ENCODE measurements at regions not wholly inside any gene's neighbourhood (a gene's known extent, or its start where the extent isn't known, plus 50 kb on each side); places are given as distances from the start of the nearest gene placed in this dataset.

- no peaks in the 10 kb centered on the region for H3K4me1 ChIP-seq
- TF ChIP-seq POLR2A (IDR thresholded peaks at IDR 0.05) = no peak
- TF ChIP-seq CTCF (IDR thresholded peaks at IDR 0.05 in 4 of 5, conservative IDR thresholded peaks at IDR 0.05 in 1 of 5) = no peak
Observed at GRCh38 chr14:71415404-71415690, 508.1 kb downstream of the PCNX1 start.

DNA sequence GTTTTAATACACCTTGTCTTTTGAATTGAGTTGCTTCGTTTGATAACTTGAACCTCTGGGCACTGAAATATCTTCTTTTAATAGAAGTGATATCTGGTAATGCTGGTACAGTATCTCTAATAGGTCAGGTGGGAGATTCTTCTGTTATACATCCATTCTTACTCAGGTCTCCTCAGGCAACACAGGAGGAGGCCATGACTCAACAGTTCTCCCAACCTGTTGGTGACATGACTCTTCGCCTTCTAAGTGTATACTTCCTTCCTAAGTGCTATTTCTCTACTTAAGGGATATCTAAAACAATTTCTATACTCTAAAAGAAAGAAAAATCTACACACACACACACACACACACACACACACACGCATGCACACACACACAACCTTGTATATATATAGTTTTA, 509.1 kb downstream of the PCNX1 start:
- Histone ChIP-seq H3K4me3 (no peak overlapping the region), H3K9me3 (no peaks in the 10 kb centered on the region), H3K36me3 (no peaks in the 10 kb centered on the region), H3K27ac (no peak overlapping the region), H3K4me1 (no peaks in the 10 kb centered on the region), H3K27me3 (no peaks in the 10 kb centered on the region)
- no peak for ATAC-seq
- DNase-seq = no peak
- in situ Hi-C loops (cut with MboI; ENCODE audit: low sequenced_read_pairs in 4 of 4) = no loop called here
- TF ChIP-seq POLR2A (IDR thresholded peaks at IDR 0.05) (no peak), CTCF (IDR thresholded peaks at IDR 0.05 in 4 of 5, conservative IDR thresholded peaks at IDR 0.05 in 1 of 5) (no peak)
- intact Hi-C loops (cut with DNase I; ENCODE audit: low total_unique reads) = no loop called here

More at GRCh38 chr14:71415404-71415690, 508.1 kb downstream of the PCNX1 start:
- no peak overlapping the region for H3K4me3 ChIP-seq
- no peak for DNase-seq
- no peaks in the 10 kb centered on the region for H3K36me3 ChIP-seq
- in situ Hi-C loops (cut with MboI; ENCODE audit: low sequenced_read_pairs in 4 of 4) = no loop called here
- no peak overlapping the region for H3K27ac ChIP-seq
- intact Hi-C loops (cut with DNase I; ENCODE audit: low total_unique reads) = no loop called here
- H3K9me3 ChIP-seq = no peaks in the 10 kb centered on the region
- no peaks in the 10 kb centered on the region for H3K27me3 ChIP-seq
- ATAC-seq = no peak

DNA sequence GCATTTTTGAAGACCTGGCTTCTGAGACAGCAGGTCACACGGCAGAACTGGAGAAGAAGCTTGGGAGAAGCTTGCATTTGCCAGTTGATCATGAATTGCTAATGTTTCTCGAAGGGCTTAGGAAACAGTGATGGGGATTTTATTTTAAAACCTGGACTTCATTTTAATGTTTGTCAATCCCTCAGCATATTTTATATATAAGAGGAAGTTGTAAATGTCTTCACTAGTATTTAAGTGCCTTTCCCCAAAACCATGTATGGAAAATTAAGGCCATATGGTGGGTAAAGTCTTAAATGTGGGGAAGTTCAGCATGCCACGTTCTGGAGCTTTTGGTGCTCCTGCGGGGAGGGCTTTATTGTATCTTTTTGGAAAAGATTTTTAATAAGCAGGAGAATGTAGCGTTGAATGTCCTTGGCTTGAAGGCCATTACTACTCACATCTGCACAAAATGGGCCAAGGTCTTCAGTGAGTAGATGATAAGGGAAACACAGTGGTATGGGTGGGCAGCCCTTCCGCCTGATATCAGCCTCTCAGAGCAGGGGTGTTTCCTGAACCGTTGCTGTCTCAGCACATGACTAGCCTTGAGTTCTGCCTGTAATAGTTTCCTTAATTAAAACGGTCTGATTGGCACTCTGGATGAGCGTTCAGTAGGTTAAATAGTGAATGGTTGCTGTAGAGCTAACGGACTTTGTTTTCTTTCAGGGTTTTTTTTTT, 511.4 kb downstream of the PCNX1 start:
- H3K9me3 ChIP-seq = no peaks in the 10 kb centered on the region
- ATAC-seq (no peak), DNase-seq (no peak)
- no peak overlapping the region for H3K27ac ChIP-seq
- no peak overlapping the region for H3K4me3 ChIP-seq
- intact Hi-C loops (cut with DNase I; ENCODE audit: low total_unique reads) = no loop called here
- H3K4me1 ChIP-seq = no peaks in the 10 kb centered on the region
- in situ Hi-C loops (cut with MboI; ENCODE audit: low sequenced_read_pairs in 4 of 4) = no loop called here
- TF ChIP-seq CTCF (IDR thresholded peaks at IDR 0.05 in 4 of 5, conservative IDR thresholded peaks at IDR 0.05 in 1 of 5) = no peak
- no peak for TF ChIP-seq POLR2A (IDR thresholded peaks at IDR 0.05)
- H3K27me3 ChIP-seq = no peaks in the 10 kb centered on the region
- H3K36me3 ChIP-seq = no peaks in the 10 kb centered on the region

- H3K9me3 ChIP-seq = peaks cover 0 to 14% (median 0%) of the 10 kb centered on the region in 3 donors
- no peaks in the 10 kb centered on the region for H3K36me3 ChIP-seq
- in situ Hi-C loops (cut with MboI; ENCODE audit: low sequenced_read_pairs in 4 of 4) = no loop called here
- ATAC-seq (no peak), DNase-seq (no peak)
- H3K27ac ChIP-seq = no peak overlapping the region
- H3K4me3 ChIP-seq = no peak overlapping the region
- intact Hi-C loops (cut with DNase I; ENCODE audit: low total_unique reads) = no loop called here
- TF ChIP-seq POLR2A (IDR thresholded peaks at IDR 0.05) (no peak), CTCF (IDR thresholded peaks at IDR 0.05 in 4 of 5, conservative IDR thresholded peaks at IDR 0.05 in 1 of 5) (no peak)
- no peaks in the 10 kb centered on the region for H3K4me1 ChIP-seq
- H3K27me3 ChIP-seq = no peaks in the 10 kb centered on the region
Observed at GRCh38 chr14:71423481-71423880, 508.7 kb upstream of the RGS6 start.

- TF ChIP-seq POLR2A (IDR thresholded peaks at IDR 0.05) (no peak), CTCF (IDR thresholded peaks at IDR 0.05 in 4 of 5, conservative IDR thresholded peaks at IDR 0.05 in 1 of 5) (no peak)
- intact Hi-C loops (cut with DNase I; ENCODE audit: low total_unique reads) (no loop called here), in situ Hi-C loops (cut with MboI; ENCODE audit: low sequenced_read_pairs in 4 of 4) (no loop called here)
- ATAC-seq = no peak
- H3K27me3 ChIP-seq = no peaks in the 10 kb centered on the region
- no peak overlapping the region for H3K27ac ChIP-seq
- peaks cover 0 to 14% (median 0%) of the 10 kb centered on the region in 3 donors for H3K9me3 ChIP-seq
- no peak for DNase-seq
- H3K4me1 ChIP-seq = no peaks in the 10 kb centered on the region
- H3K36me3 ChIP-seq = no peaks in the 10 kb centered on the region
- no peak overlapping the region for H3K4me3 ChIP-seq
Observed at GRCh38 chr14:71424941-71425340, 507.3 kb upstream of the RGS6 start.

All from gastrocnemius medialis (tissue), 4 donors.